HepG2 (cell line): ENCODE measurements at regions not wholly inside any gene's neighbourhood (a gene's known extent, or its start where the extent isn't known, plus 50 kb on each side); places are given as distances from the start of the nearest gene placed in this dataset.

Source experiments
- BHLHE40 ChIP-seq: IDR thresholded peaks from 2 replicates; pipeline ENCODE4 v1.6.1; 2011; ENCODE audit warnings: low read length, improper control_type of control experiment
- CTCF ChIP-seq: sonication (generic); formaldehyde crosslinking; IDR thresholded peaks from 2 replicates; pipeline ENCODE4 v1.5.0; 2020; ENCODE audit warnings: mild to moderate bottlenecking, missing genetic modification reagents, moderate library complexity
- ELF1 ChIP-seq: sonication (generic); formaldehyde crosslinking; IDR thresholded peaks from 2 replicates; pipeline ENCODE4 v1.4.0; 2020; ENCODE audit warnings: missing genetic modification reagents
- ZFP82 ChIP-seq: sonication (generic); formaldehyde crosslinking; IDR thresholded peaks from 2 replicates; pipeline ENCODE4 v1.5.1; 2020; ENCODE audit warnings: mild to moderate bottlenecking, missing genetic modification reagents, borderline replicate concordance

- TF ChIP-seq ZFP82 (CRISPR knock-in tag) (no peak), CTCF (CRISPR knock-in tag) (no peak), BHLHE40 (no peak), ELF1 (CRISPR knock-in tag) (no peak)
These were observed 324.2 kb downstream of the LNPK start for GRCh38 chr2:175677880-175678279.
